Neutrophil (primary cell): ENCODE measurements at regions not wholly inside any gene's neighbourhood (a gene's known extent, or its start where the extent isn't known, plus 50 kb on each side); places are given as distances from the start of the nearest gene placed in this dataset.

Experiments
- H3K27ac ChIP-seq: fragments of 200-600 bp; sonication (generic); 2 replicates; pipeline ENCODE4 v1.5.1; 2016; ENCODE audit warnings: mild to moderate bottlenecking, moderate library complexity
- H3K27me3 ChIP-seq: fragments of 200-600 bp; sonication (generic); 2 replicates; pipeline ENCODE4 v1.6.0; 2016; ENCODE audit warnings: mild to moderate bottlenecking
- H3K36me3 ChIP-seq: fragments of 200-600 bp; sonication (generic); 2 replicates; pipeline ENCODE4 v1.5.1; 2017
- H3K4me1 ChIP-seq, 2 experiments: fragments of 200-600 bp in 1 of 2; sonication (generic) in 1 of 2; 1 replicate in 1 of 2; 2 replicates in 1 of 2; pipeline versions ENCODE4 v1.5.1 to v1.6.1; 2013 to 2016; ENCODE audit warnings: low read depth in 1 of 2, low read length in 1 of 2, mild to moderate bottlenecking in 1 of 2, moderate library complexity in 1 of 2; ENCODE audit not compliant: control insufficient read depth in 1 of 2, insufficient read depth in 1 of 2
- H3K4me3 ChIP-seq, 2 experiments: fragments of 200-600 bp in 1 of 2; sonication (generic) in 1 of 2; 1 replicate in 1 of 2; 2 replicates in 1 of 2; pipeline ENCODE4 v1.5.1; 2013 to 2016; ENCODE audit warnings: low read depth in 1 of 2, low read length in 1 of 2, mild to moderate bottlenecking in 1 of 2, moderate library complexity in 1 of 2
- H3K9me3 ChIP-seq: fragments of 200-600 bp; sonication (generic); 2 replicates; pipeline ENCODE4 v1.5.1; 2016
- TF ChIP-seq, protein P1 (sequence below): fragments of 200-600 bp; sonication (generic); IDR thresholded peaks from 2 replicates; pipeline ENCODE4 v1.5.1; 2016; ENCODE audit warnings: antibody characterized with exemption

DNA sequence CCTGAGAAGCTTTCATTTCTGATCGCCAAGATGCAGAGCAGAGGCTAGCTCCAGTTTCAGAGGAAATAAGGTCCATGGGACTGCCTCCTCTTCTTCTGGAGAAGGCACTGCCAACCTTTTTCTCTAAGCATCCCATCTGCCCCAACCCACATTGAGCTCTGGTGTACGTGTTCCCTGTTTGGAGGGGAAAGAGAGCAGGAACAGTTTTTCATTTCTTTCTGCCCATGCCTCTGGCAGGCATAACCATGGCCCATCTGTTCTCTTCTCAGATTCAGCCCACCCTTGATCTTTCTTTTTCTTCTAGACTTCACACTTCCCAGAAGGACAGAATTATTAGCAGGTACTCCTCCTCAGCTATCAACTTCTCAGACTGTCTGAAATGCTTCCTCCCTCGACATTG is 1110.3 kb upstream of the KLHL29 start:
- no peak overlapping the region for H3K4me3 ChIP-seq
- TF ChIP-seq, protein P1, sequence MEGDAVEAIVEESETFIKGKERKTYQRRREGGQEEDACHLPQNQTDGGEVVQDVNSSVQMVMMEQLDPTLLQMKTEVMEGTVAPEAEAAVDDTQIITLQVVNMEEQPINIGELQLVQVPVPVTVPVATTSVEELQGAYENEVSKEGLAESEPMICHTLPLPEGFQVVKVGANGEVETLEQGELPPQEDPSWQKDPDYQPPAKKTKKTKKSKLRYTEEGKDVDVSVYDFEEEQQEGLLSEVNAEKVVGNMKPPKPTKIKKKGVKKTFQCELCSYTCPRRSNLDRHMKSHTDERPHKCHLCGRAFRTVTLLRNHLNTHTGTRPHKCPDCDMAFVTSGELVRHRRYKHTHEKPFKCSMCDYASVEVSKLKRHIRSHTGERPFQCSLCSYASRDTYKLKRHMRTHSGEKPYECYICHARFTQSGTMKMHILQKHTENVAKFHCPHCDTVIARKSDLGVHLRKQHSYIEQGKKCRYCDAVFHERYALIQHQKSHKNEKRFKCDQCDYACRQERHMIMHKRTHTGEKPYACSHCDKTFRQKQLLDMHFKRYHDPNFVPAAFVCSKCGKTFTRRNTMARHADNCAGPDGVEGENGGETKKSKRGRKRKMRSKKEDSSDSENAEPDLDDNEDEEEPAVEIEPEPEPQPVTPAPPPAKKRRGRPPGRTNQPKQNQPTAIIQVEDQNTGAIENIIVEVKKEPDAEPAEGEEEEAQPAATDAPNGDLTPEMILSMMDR, result no peak
- no peaks in the 10 kb centered on the region for H3K36me3 ChIP-seq
- H3K27me3 ChIP-seq, result no peaks in the 10 kb centered on the region
- no peaks in the 10 kb centered on the region for H3K4me1 ChIP-seq
- H3K9me3 ChIP-seq, result no peaks in the 10 kb centered on the region
- no peak overlapping the region for H3K27ac ChIP-seq

DNA sequence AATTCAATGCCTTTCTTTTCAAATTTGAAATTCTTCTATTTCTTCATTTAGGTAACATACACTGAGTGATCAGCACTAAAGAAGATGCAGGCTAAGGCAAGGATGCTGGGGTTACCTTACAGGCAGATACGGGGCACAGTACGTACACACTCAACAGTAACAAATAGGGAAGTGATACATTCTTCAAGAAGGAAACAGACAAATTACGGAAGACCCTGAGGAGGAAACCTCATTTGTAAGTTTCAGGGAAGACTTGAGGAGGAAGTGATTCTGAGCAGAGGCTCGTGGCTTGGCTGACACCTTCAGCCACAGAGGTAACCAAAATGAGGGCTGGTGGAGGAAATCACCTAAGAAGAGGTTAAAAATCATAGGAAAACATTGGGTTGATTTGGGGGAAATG is 1108.3 kb upstream of the KLHL29 start:
- H3K27ac ChIP-seq, result no peak overlapping the region

DNA sequence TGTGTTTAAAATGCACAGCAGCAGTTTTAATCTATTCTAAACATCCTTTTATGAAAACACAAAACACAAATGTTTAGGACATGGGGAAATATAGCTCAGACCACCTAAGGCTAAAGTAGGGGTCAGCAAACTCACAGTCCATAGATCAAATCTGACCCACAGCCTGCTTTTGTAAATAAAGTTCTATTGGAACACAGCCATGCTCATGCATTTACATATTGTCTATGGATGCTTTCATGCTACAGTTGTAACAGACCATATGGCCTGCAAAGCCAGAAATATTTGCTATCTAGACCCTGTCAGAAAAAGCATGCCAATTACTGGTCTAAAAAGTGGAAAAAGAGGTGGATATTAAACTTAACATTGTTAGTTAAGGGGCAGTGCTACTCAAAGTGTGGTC is 1105.4 kb upstream of the KLHL29 start:
- H3K4me1 ChIP-seq, result no peaks in the 10 kb centered on the region
- H3K4me3 ChIP-seq, result no peak overlapping the region
- no peak overlapping the region for H3K27ac ChIP-seq
- H3K9me3 ChIP-seq, result no peaks in the 10 kb centered on the region
- H3K27me3 ChIP-seq, result no peaks in the 10 kb centered on the region
- H3K36me3 ChIP-seq, result no peaks in the 10 kb centered on the region
- TF ChIP-seq, protein P1, result no peak

More for the DNA sequence above, 1108.3 kb upstream of the KLHL29 start:
- no peaks in the 10 kb centered on the region for H3K36me3 ChIP-seq
- no peaks in the 10 kb centered on the region for H3K9me3 ChIP-seq
- H3K27me3 ChIP-seq, result no peaks in the 10 kb centered on the region
- H3K4me1 ChIP-seq, result no peaks in the 10 kb centered on the region
- H3K4me3 ChIP-seq, result no peak overlapping the region
- TF ChIP-seq, protein P1, result no peak

DNA sequence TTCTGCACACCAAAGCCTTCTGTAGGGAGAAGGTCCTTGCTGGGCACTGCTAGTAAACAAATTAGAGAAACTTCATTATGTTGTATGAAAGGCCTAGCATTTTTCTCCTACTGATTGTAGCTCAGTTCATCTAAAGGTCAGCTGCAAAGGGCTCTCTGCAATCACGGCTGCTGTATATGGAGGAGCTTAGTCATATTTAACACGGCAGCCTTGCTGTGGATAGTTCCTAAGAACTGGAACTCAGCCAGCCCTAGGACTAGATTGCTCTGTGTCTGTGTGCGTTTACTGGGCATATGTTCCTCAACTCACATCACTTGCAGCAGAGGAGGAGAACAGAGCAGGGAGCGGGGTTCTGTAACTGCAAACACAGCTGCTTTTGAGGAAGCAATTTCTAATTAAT is 1103.9 kb upstream of the KLHL29 start:
- Histone ChIP-seq H3K4me1 (no peaks in the 10 kb centered on the region), H3K27me3 (no peaks in the 10 kb centered on the region), H3K36me3 (no peaks in the 10 kb centered on the region), H3K4me3 (no peak overlapping the region), H3K27ac (no peak overlapping the region), H3K9me3 (no peaks in the 10 kb centered on the region)
- TF ChIP-seq, protein P1, result no peak

DNA sequence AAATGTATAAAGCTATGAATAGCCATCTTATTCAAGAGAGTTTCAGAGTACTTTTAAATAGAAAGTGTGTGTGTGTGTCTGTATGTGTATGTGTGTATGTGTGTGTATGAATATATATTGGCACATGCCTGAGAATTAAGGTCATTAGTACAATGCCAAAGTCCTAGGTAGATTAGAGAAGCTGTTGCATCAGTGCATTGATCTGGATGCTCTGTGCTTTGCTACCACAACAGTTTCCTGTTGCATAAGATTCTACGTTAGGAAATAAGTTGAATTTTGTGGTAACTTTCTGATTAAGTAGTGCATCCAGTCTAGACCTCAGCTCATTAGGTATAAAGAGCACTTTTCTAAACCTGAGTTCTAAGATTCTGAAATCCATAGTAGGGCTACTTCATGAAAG is 1102.8 kb upstream of the KLHL29 start:
- H3K27me3 ChIP-seq, result no peaks in the 10 kb centered on the region
- H3K36me3 ChIP-seq, result no peaks in the 10 kb centered on the region
- no peak overlapping the region for H3K4me3 ChIP-seq
- TF ChIP-seq, protein P1, result no peak
- H3K4me1 ChIP-seq, result no peaks in the 10 kb centered on the region
- no peaks in the 10 kb centered on the region for H3K9me3 ChIP-seq
- no peak overlapping the region for H3K27ac ChIP-seq

DNA sequence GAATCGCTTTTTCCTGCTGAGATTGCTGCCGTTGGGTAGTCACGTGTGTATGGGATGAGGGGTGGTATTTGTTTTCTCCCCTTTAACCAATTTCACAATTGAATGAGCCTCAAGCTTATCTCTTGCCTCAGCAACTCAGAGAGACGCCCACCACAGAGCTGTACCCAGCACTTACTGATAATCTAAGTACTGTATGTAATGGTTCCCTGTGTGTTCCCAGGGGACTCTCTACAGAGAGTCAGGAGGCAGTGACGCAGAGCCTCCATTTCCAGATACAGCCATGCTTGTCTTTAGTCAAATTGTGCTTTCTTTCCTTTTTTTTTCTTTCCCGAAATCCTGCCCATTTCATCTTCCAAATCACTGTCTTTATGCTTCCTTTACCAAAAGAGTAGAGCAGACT is 1102.1 kb upstream of the KLHL29 start:
- H3K36me3 ChIP-seq, result no peaks in the 10 kb centered on the region
- no peak overlapping the region for H3K4me3 ChIP-seq
- no peaks in the 10 kb centered on the region for H3K27me3 ChIP-seq
- TF ChIP-seq, protein P1, result no peak
- no peak overlapping the region for H3K27ac ChIP-seq
- no peaks in the 10 kb centered on the region for H3K4me1 ChIP-seq
- H3K9me3 ChIP-seq, result no peaks in the 10 kb centered on the region
